ENCODE measurements at regions not wholly inside any gene's neighbourhood (a gene's known extent, or its start where the extent isn't known, plus 50 kb on each side); places are given as distances from the start of the nearest gene placed in this dataset.

- Histone ChIP-seq H3K27me3 (ENCODE audit: insufficient read depth in 3 of 3, low read length in 2 of 3) (no peaks in the 10 kb centered on the region), H3K9me3 (no peaks in the 10 kb centered on the region), H3K4me3 (no peak overlapping the region), H3K4me1 (peaks cover 3% of the 10 kb centered on the region), H3K36me3 (ENCODE audit: insufficient read depth in 1 of 2, low read depth in 1 of 2) (no peaks in the 10 kb centered on the region), H3K27ac (no peak overlapping the region)
- TF ChIP-seq CTCF (IDR thresholded peaks at IDR 0.05): no peak
- 88 to 93% (median 91%) methylated on average over 11 to 14 of the region's 14 CpGs for WGBS, 3 donors
- no peak for ATAC-seq
- DNase-seq: no peak
- intact Hi-C loops (cut with DNase I): no loop called here
Observed at GRCh38 chr2:120956486-120957156, 221.0 kb downstream of the GLI2 start.

GRCh38 chr2:120957905-120958304 is 222.2 kb downstream of the GLI2 start:
- Histone ChIP-seq H3K27ac (no peak overlapping the region), H3K27me3 (ENCODE audit: insufficient read depth in 3 of 3, low read length in 2 of 3) (no peaks in the 10 kb centered on the region), H3K9me3 (no peaks in the 10 kb centered on the region), H3K36me3 (ENCODE audit: insufficient read depth in 1 of 2, low read depth in 1 of 2) (no peaks in the 10 kb centered on the region), H3K4me1 (peaks cover 3% of the 10 kb centered on the region), H3K4me3 (no peak overlapping the region)
- DNase-seq: peak; percentile 31 to 66
- intact Hi-C loops (cut with DNase I): no loop called here
- no peak for TF ChIP-seq CTCF (IDR thresholded peaks at IDR 0.05)
- ATAC-seq: peak; percentile 81 to 87 (median 84)
- 27 to 41% (median 29%) methylated on average over 4 to 5 of the region's 5 CpGs for WGBS, 3 donors

- Histone ChIP-seq H3K4me1 (peaks cover 3% of the 10 kb centered on the region), H3K27me3 (ENCODE audit: insufficient read depth in 3 of 3, low read length in 2 of 3) (no peaks in the 10 kb centered on the region), H3K27ac (no peak overlapping the region), H3K36me3 (ENCODE audit: insufficient read depth in 1 of 2, low read depth in 1 of 2) (no peaks in the 10 kb centered on the region), H3K9me3 (no peaks in the 10 kb centered on the region), H3K4me3 (no peak overlapping the region)
- DNase-seq (no peak), ATAC-seq (no peak)
- intact Hi-C loops (cut with DNase I): no loop called here
- no peak for TF ChIP-seq CTCF (IDR thresholded peaks at IDR 0.05)
- WGBS, 3 donors: 81 to 85% (median 85%) methylated on average over 16 to 17 of the region's 17 CpGs
Observed at GRCh38 chr2:120958623-120959366, 223.1 kb downstream of the GLI2 start.

- H3K27me3 ChIP-seq (ENCODE audit: insufficient read depth in 3 of 3, low read length in 2 of 3): no peaks in the 10 kb centered on the region
- H3K27ac ChIP-seq: no peak overlapping the region
- TF ChIP-seq CTCF (IDR thresholded peaks at IDR 0.05): no peak
- DNase-seq (no peak), ATAC-seq (no peak)
- intact Hi-C loops (cut with DNase I): no loop called here
- no peaks in the 10 kb centered on the region for H3K36me3 ChIP-seq (ENCODE audit: insufficient read depth in 1 of 2, low read depth in 1 of 2)
- H3K4me1 ChIP-seq: peaks cover 3% of the 10 kb centered on the region
- 84 to 87% (median 85%) methylated on average over 13 of the region's 13 CpGs for WGBS, 3 donors
- no peak overlapping the region for H3K4me3 ChIP-seq
- H3K9me3 ChIP-seq: no peaks in the 10 kb centered on the region
Observed at GRCh38 chr2:120959426-120959825, 223.8 kb downstream of the GLI2 start.

Measured in psoas muscle (tissue), 7 donors.